ENCODE measurements at regions not wholly inside any gene's neighbourhood (a gene's known extent, or its start where the extent isn't known, plus 50 kb on each side); places are given as distances from the start of the nearest gene placed in this dataset.

DNA sequence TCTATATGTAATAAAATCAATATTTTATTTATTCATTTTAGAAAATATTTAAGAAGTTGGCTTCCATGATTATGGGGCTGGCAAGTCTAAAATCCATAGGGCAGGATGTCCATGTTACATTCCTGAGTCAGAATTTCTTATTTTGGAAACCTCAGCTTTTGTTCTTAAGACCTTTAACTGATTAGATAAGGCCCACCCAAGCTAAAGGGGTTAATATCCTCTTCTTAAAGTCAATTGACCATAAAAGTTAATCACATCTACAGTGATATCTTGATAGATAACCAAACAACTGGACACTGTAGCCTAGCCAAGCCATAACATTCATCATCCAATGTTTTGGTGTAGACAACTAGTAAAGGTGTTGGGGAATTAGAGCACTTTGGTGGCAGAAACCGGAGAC lies 1035.4 kb upstream of the ZEB2 start:
- Mint-ChIP-seq H3K4me1 (peaks cover 6 to 10% of the 10 kb centered on the region in 2 experiments), H3K36me3 (ENCODE audit: insufficient read depth in 1 of 3, low read depth in 3 of 3) (no peaks in the 10 kb centered on the region), H3K27ac (no peak overlapping the region), H3K27me3 (ENCODE audit: low read depth) (no peaks in the 10 kb centered on the region), H3K9me3 (no peaks in the 10 kb centered on the region), H3K4me3 (no peak overlapping the region)
- Histone ChIP-seq H3K27me3 (ENCODE audit: insufficient read depth, low read length) (no peaks in the 10 kb centered on the region), H3K56ac (ENCODE audit: insufficient read length, low read depth, low read length) (no peak overlapping the region), H4K91ac (ENCODE audit: insufficient read length, low read depth, low read length) (no peak overlapping the region), H4K5ac (ENCODE audit: insufficient read length, low read depth, low read length) (no peak overlapping the region), H3K23ac (ENCODE audit: insufficient read length, low read depth, low read length) (no peak overlapping the region), H2AFZ (ENCODE audit: low read length) (no peak overlapping the region), H3K79me1 (ENCODE audit: insufficient read depth, low read depth, low read length, poor library complexity, severe bottlenecking) (no peaks in the 10 kb centered on the region), H3K4me2 (ENCODE audit: insufficient read depth, insufficient read length, low read length) (no peak overlapping the region), H3K14ac (ENCODE audit: insufficient read depth, low read length) (no peak overlapping the region), H3K9ac (ENCODE audit: extremely low read depth, insufficient read length, low read length) (no peak overlapping the region), H2BK20ac (ENCODE audit: low read depth, low read length, poor library complexity, severe bottlenecking) (no peak overlapping the region), H3K18ac (ENCODE audit: insufficient read length, low read depth, low read length) (no peak overlapping the region), H4K20me1 (ENCODE audit: control insufficient read depth, insufficient read depth, insufficient read length) (no peaks in the 10 kb centered on the region), H3K9me3 (ENCODE audit: control insufficient read depth, low read depth, low read length) (no peaks in the 10 kb centered on the region), H4K8ac (replicated peaks; ENCODE audit: insufficient read length, low read depth, low read length) (no peak overlapping the region), H3K4me1 (ENCODE audit: insufficient read depth, low read length) (no peaks in the 10 kb centered on the region), H3K79me2 (ENCODE audit: insufficient read depth, low read length) (no peaks in the 10 kb centered on the region), H3T11ph (ENCODE audit: low read length) (no peak overlapping the region), H3K4ac (ENCODE audit: low read depth, low read length) (no peak overlapping the region), H2BK12ac (ENCODE audit: insufficient read length, low read depth, low read length) (no peak overlapping the region), H2BK5ac (ENCODE audit: insufficient read length, low read length) (no peak overlapping the region), H3K23me2 (ENCODE audit: insufficient read length, low read depth, low read length, poor library complexity, severe bottlenecking) (no peaks in the 10 kb centered on the region), H2BK15ac (ENCODE audit: low read depth, low read length) (no peak overlapping the region), H2AK5ac (ENCODE audit: insufficient read length, low read length) (no peak overlapping the region), H2BK120ac (ENCODE audit: low read depth, low read length, poor library complexity, severe bottlenecking) (no peak overlapping the region), H3K27ac (ENCODE audit: insufficient read length, low read depth, low read length) (no peak overlapping the region)
- TF ChIP-seq, protein P1, sequence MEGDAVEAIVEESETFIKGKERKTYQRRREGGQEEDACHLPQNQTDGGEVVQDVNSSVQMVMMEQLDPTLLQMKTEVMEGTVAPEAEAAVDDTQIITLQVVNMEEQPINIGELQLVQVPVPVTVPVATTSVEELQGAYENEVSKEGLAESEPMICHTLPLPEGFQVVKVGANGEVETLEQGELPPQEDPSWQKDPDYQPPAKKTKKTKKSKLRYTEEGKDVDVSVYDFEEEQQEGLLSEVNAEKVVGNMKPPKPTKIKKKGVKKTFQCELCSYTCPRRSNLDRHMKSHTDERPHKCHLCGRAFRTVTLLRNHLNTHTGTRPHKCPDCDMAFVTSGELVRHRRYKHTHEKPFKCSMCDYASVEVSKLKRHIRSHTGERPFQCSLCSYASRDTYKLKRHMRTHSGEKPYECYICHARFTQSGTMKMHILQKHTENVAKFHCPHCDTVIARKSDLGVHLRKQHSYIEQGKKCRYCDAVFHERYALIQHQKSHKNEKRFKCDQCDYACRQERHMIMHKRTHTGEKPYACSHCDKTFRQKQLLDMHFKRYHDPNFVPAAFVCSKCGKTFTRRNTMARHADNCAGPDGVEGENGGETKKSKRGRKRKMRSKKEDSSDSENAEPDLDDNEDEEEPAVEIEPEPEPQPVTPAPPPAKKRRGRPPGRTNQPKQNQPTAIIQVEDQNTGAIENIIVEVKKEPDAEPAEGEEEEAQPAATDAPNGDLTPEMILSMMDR (conservative IDR thresholded peaks at IDR 0.05) = no peak
- DNase-seq = no peak
- no CpG with 5 or more reads among the region's 1 CpG for WGBS (ENCODE audit: extremely low coverage, insufficient read length, low lambda C conversion rate)
